ENCODE measurements at regions not wholly inside any gene's neighbourhood (a gene's known extent, or its start where the extent isn't known, plus 50 kb on each side); places are given as distances from the start of the nearest gene placed in this dataset.
A peak's percentile ranks its signal among the peaks of the same experiment; 100 is the strongest.
"Not testable (repeated sequence)": the region's sequence is repeated elsewhere in the genome, so short reads cannot be mapped to it uniquely, and the experiment has no call there.

DNA sequence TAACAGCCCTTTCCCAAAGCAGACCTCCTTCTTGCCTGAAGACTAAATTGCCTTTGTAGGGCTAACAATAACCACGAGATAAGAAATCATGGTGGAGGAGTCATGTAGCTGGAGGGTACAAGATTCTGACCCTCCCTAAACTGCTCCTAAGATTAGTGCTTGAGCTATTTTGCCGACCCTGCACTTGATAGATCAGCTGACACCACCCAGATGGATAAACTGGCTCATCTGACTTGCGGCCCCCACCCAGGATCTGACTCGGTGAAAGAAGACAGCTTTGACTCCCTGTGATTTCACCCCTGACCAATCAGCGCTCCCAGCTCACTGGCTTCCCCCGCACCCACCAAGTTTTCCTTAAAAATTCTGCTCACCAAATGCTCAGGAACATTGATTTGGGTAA is 57.6 kb upstream of the UNC93A start:
- H3K79me2 ChIP-seq (ENCODE audit: low read depth) = peaks cover 30% of the 10 kb centered on the region
- peaks cover 45% of the 10 kb centered on the region for H3K4me1 ChIP-seq
- no peak overlapping the region for H3K4me3 ChIP-seq
- Mint-ChIP-seq H3K36me3 (no peaks in the 10 kb centered on the region), H3K4me1 (peaks cover 53% of the 10 kb centered on the region), H3K27ac (no peak overlapping the region), H3K9me3 (no peaks in the 10 kb centered on the region), H3K27me3 (ENCODE audit: insufficient read depth, low read depth) (peaks cover 2% of the 10 kb centered on the region), H3K4me3 (no peak overlapping the region)
- TF ChIP-seq EZH2phosphoT487 (IDR thresholded peaks at IDR 0.05) = no peak
- no peak for TF ChIP-seq EZH2 (IDR thresholded peaks at IDR 0.05)
- TF ChIP-seq, protein P1, sequence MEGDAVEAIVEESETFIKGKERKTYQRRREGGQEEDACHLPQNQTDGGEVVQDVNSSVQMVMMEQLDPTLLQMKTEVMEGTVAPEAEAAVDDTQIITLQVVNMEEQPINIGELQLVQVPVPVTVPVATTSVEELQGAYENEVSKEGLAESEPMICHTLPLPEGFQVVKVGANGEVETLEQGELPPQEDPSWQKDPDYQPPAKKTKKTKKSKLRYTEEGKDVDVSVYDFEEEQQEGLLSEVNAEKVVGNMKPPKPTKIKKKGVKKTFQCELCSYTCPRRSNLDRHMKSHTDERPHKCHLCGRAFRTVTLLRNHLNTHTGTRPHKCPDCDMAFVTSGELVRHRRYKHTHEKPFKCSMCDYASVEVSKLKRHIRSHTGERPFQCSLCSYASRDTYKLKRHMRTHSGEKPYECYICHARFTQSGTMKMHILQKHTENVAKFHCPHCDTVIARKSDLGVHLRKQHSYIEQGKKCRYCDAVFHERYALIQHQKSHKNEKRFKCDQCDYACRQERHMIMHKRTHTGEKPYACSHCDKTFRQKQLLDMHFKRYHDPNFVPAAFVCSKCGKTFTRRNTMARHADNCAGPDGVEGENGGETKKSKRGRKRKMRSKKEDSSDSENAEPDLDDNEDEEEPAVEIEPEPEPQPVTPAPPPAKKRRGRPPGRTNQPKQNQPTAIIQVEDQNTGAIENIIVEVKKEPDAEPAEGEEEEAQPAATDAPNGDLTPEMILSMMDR (IDR thresholded peaks at IDR 0.05) = no peak
- H3K9ac ChIP-seq = no peak overlapping the region
- H3K27me3 ChIP-seq = peaks cover 9% of the 10 kb centered on the region
- no peak overlapping the region for H3K4me2 ChIP-seq
- no peak for DNase-seq (ENCODE audit: low spot score)
- H3K27ac ChIP-seq = no peak overlapping the region
- H3F3A ChIP-seq (ENCODE audit: low read depth) = peaks cover 14% of the 10 kb centered on the region
- H3K36me3 ChIP-seq = no peaks in the 10 kb centered on the region
- no peaks in the 10 kb centered on the region for H4K20me1 ChIP-seq (ENCODE audit: low read depth)
- no peaks in the 10 kb centered on the region for H3K9me3 ChIP-seq (ENCODE audit: low read depth)
- H2AFZ ChIP-seq (replicated peaks) = peak overlapping the region; percentile 42

DNA sequence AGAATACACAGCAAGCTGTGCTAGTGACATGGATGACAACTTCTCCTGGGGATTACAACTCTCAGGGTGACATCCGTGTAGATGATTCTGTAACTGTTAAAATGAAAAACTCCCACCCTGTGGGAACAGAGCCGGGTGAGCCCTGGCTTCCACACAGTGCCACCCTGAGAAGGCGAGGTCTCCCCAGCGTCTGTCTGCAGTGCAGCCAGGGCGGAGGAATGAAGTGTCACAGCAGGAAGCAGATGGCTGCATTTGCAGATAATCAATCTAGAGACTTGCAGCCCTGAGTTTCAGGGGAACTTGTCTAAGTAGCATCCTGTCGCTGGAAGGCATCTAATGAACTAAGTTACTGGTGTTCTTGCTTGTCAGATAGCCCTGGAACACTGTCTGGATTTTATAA is 56.5 kb upstream of the UNC93A start:
- not testable (repeated sequence) for H3K4me2 ChIP-seq; H3K4me3 Mint-ChIP-seq; H3K27me3 Mint-ChIP-seq (ENCODE audit: insufficient read depth, low read depth); H4K20me1 ChIP-seq (ENCODE audit: low read depth); H3K9me3 Mint-ChIP-seq; H2AFZ ChIP-seq (replicated peaks); H3K9me3 ChIP-seq (ENCODE audit: low read depth); H3K36me3 ChIP-seq; H3K27ac Mint-ChIP-seq; H3K4me3 ChIP-seq; H3K9ac ChIP-seq; H3K27me3 ChIP-seq; DNase-seq (ENCODE audit: low spot score); H3K36me3 Mint-ChIP-seq; H3K27ac ChIP-seq
- Histone ChIP-seq H3F3A (ENCODE audit: low read depth) (peaks cover 14% of the 10 kb centered on the region), H3K79me2 (ENCODE audit: low read depth) (peaks cover 19% of the 10 kb centered on the region), H3K4me1 (peaks cover 42% of the 10 kb centered on the region)
- H3K4me1 Mint-ChIP-seq = peaks cover 56% of the 10 kb centered on the region

DNA sequence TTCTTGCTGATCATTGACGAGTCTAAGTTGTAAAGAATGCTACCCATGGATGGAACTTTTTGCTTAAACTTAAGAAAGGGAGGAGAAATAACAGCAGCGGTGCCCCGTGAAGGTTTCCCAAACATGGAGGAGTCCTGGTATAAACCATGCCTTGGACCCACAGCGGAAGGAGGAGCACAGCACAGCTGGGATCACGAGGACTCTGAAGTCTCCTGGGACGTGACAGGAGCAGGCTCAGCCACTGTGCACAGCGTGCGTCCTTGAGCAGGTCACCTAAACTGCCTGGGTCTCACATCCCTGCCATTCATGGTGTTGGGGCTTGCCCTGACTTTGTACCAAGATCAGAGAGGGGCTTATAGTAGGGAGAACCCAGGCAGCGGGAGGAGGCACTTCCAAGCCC is 56.1 kb upstream of the UNC93A start:
- Mint-ChIP-seq H3K36me3 (no peaks in the 10 kb centered on the region), H3K4me3 (no peak overlapping the region), H3K27me3 (ENCODE audit: insufficient read depth, low read depth) (peaks cover 2% of the 10 kb centered on the region), H3K4me1 (peaks cover 53% of the 10 kb centered on the region), H3K27ac (no peak overlapping the region), H3K9me3 (no peaks in the 10 kb centered on the region)
- no peaks in the 10 kb centered on the region for H3K9me3 ChIP-seq (ENCODE audit: low read depth)
- H3F3A ChIP-seq (ENCODE audit: low read depth) = peaks cover 14% of the 10 kb centered on the region
- no peaks in the 10 kb centered on the region for H3K27me3 ChIP-seq
- H3K79me2 ChIP-seq (ENCODE audit: low read depth) = peaks cover 16% of the 10 kb centered on the region
- DNase-seq (ENCODE audit: low spot score) = no peak
- H3K4me3 ChIP-seq = no peak overlapping the region
- H2AFZ ChIP-seq (replicated peaks) = no peak overlapping the region
- no peaks in the 10 kb centered on the region for H4K20me1 ChIP-seq (ENCODE audit: low read depth)
- H3K4me2 ChIP-seq = no peak overlapping the region
- peaks cover 37% of the 10 kb centered on the region for H3K4me1 ChIP-seq
- no peak overlapping the region for H3K27ac ChIP-seq
- no peaks in the 10 kb centered on the region for H3K36me3 ChIP-seq
- H3K9ac ChIP-seq = no peak overlapping the region
- TF ChIP-seq EZH2 (IDR thresholded peaks at IDR 0.05) (no peak), EZH2phosphoT487 (IDR thresholded peaks at IDR 0.05) (no peak)
- TF ChIP-seq, protein P1 (IDR thresholded peaks at IDR 0.05) = no peak

DNA sequence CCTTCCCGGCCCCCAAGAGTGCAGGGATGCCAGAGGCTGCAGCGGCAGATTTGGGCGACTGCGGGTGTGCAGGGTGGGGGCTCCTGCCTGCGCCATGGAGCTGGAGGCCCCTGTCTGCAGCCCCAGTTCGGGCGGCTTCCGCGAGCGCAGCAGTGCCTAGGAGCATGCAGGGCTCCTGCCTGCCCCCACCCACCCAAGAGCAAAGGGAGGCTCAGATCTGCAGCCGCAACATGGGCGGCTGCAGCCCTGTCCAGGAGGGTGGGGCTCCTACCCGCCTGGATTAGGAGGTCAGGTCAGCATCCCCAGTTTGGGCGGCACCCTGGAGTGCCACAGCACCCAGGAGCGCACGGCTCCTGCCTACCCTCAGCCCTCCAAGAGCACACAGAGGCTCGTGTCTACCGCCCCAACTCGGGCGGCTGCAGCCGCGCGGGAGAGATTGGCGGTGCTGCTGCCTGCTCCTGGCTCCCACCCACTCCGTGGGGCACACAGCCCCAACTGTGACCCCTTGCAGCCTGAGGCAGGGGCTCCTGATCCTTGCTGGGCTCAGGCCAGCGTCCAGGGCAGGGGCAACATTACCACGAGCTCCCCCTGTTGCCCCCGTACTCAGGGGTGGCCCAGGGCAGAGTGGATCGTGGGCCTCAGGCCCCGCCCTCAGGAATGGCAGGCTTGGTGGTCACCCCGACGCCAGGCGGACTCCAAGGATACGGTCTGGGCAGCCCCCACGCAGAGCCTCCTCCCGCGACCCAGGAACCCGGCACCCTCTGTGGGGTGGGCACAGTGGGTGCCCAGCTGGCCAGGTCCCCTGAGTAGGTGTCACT is 55.5 kb upstream of the UNC93A start:
- Histone ChIP-seq H3K4me1 (peaks cover 31% of the 10 kb centered on the region), H3K9ac (no peak overlapping the region), H3K27me3 (no peaks in the 10 kb centered on the region), H2AFZ (replicated peaks) (no peak overlapping the region), H3K36me3 (no peaks in the 10 kb centered on the region), H3K9me3 (ENCODE audit: low read depth) (no peaks in the 10 kb centered on the region), H3K79me2 (ENCODE audit: low read depth) (peaks cover 9% of the 10 kb centered on the region), H3K4me2 (no peak overlapping the region), H3F3A (ENCODE audit: low read depth) (peaks cover 14% of the 10 kb centered on the region), H4K20me1 (ENCODE audit: low read depth) (no peaks in the 10 kb centered on the region), H3K27ac (no peak overlapping the region), H3K4me3 (no peak overlapping the region)
- Mint-ChIP-seq H3K27ac (no peak overlapping the region), H3K4me3 (no peak overlapping the region), H3K27me3 (ENCODE audit: insufficient read depth, low read depth) (peaks cover 2% of the 10 kb centered on the region), H3K9me3 (no peaks in the 10 kb centered on the region), H3K4me1 (peaks cover 53% of the 10 kb centered on the region), H3K36me3 (no peaks in the 10 kb centered on the region)
- DNase-seq (ENCODE audit: low spot score) = no peak
- TF ChIP-seq, protein P1 (IDR thresholded peaks at IDR 0.05) = no peak
- TF ChIP-seq EZH2phosphoT487 (IDR thresholded peaks at IDR 0.05) = no peak
- TF ChIP-seq EZH2 (IDR thresholded peaks at IDR 0.05) = no peak

Measured in neural progenitor cell (in vitro differentiated cells).